K562 (cell line): ENCODE measurements at regions not wholly inside any gene's neighbourhood (a gene's known extent, or its start where the extent isn't known, plus 50 kb on each side); places are given as distances from the start of the nearest gene placed in this dataset.

Experiments
- ATAC-seq: fragments of 200-7000 bp; cut with Tn5 transposase; 3 replicates; pipeline ENCODE4 v1.9.1; 2020; ENCODE audit warnings: moderate library complexity
- BruUV-seq: library from RNA; stranded (reverse); fragments of 400-500 nt; replicated peaks from 2 replicates; lab custom pipeline; 2021; lab: Mats Ljungman, UMichigan
- CTCF ChIA-PET: fragments of 300-600 bp; formaldehyde crosslinking; extraction: SDS; loops from one replicate; lab custom pipeline; 2021; ENCODE audit warnings: low intra/inter-chr PET ratio; lab: Yijun Ruan, JAX
- POLR2A ChIA-PET: fragments of 300-600, 350-650 bp; sonication (Branson Sonifier 250); formaldehyde crosslinking; extraction: SDS; loops from one replicate; lab custom pipeline; 2021; ENCODE audit warnings: antibody characterized with exemption, inconsistent platforms; lab: Yijun Ruan, JAX
- DNase-seq, 4 experiments: peaks; one replicate each; pipeline versions ENCODE4 v3.0.0 to v3.0.0-alpha.2; 2011 to 2018; ENCODE audit warnings: low spot score in 3 of 4, mixed read lengths in 3 of 4; ENCODE audit errors: extremely low read depth in 1 of 4
- FAIRE-seq: peaks from 2 replicates; lab custom pipeline; 2011; peaks lifted over from hg19 to GRCh38; lab: Jason Lieb, UNC
- H2AFZ ChIP-seq: 2 replicates; pipeline ENCODE4 v1.6.0; 2011; ENCODE audit warnings: low read depth, low read length, control low read depth, inconsistent platforms
- H3K27ac ChIP-seq: fragments of 200-600 bp; 3 replicates; pipeline ENCODE4 v1.8.0; 2011; ENCODE audit warnings: low read depth, mild to moderate bottlenecking, control low read depth, inconsistent platforms, low read length, moderate library complexity, mixed read lengths; ENCODE audit errors: extremely low read depth
- H3K27me3 ChIP-seq, 2 experiments: fragments of 300-600 bp in 1 of 2; 2 replicates in 1 of 2; 3 replicates in 1 of 2; pipeline versions ENCODE4 v1.6.0 to v1.8.0; 2011; ENCODE audit warnings: inconsistent platforms in 2 of 2, low read length in 2 of 2, mild to moderate bottlenecking in 1 of 2, mixed read lengths in 1 of 2, moderate library complexity in 1 of 2; ENCODE audit not compliant: control insufficient read depth in 2 of 2, insufficient read depth in 2 of 2
- H3K36me3 ChIP-seq: fragments of 300-600 bp; 3 replicates; pipeline ENCODE4 v1.8.0; 2011; ENCODE audit warnings: mild to moderate bottlenecking, low read length, inconsistent platforms; ENCODE audit not compliant: control insufficient read depth, insufficient read depth
- H3K4me1 ChIP-seq, 2 experiments: fragments of 200-600 bp in 1 of 2; replicated peaks in 1 of 2; 2 replicates in 1 of 2; 3 replicates in 1 of 2; pipeline versions ENCODE4 v1.5.1 to v1.8.0; 2011; ENCODE audit warnings: inconsistent platforms in 2 of 2, low read length in 2 of 2, mild to moderate bottlenecking in 1 of 2, mixed read lengths in 1 of 2, moderate library complexity in 1 of 2; ENCODE audit not compliant: control insufficient read depth in 2 of 2, insufficient read depth in 2 of 2
- H3K4me2 ChIP-seq: 2 replicates; pipeline ENCODE4 v1.6.1; 2011; ENCODE audit warnings: low read length, control low read depth, inconsistent platforms, mixed read lengths; ENCODE audit not compliant: insufficient read depth
- H3K4me3 ChIP-seq: fragments of 200-600 bp; sonication (generic), shearing (Covaris generic); 2 replicates; pipeline ENCODE4 v1.5.1; 2016; ENCODE audit warnings: control low read depth, inconsistent platforms
- H3K79me2 ChIP-seq: fragments of 200-600 bp; 3 replicates; pipeline ENCODE4 v1.8.0; 2011; ENCODE audit warnings: low read length, inconsistent platforms; ENCODE audit not compliant: control insufficient read depth, insufficient read depth
- H3K9ac ChIP-seq, 2 experiments: 2 replicates each; pipeline versions ENCODE4 v1.6.0 to v1.6.1; 2011; ENCODE audit warnings: low read depth in 2 of 2, low read length in 2 of 2, control low read depth in 1 of 2, inconsistent platforms in 1 of 2, mild to moderate bottlenecking in 1 of 2, mixed read lengths in 1 of 2; ENCODE audit not compliant: insufficient read depth in 1 of 2
- H3K9me1 ChIP-seq: one replicate; pipeline ENCODE4 v1.6.0; 2011; ENCODE audit warnings: inconsistent platforms, mild to moderate bottlenecking, low read length, moderate library complexity; ENCODE audit not compliant: control insufficient read depth, insufficient read depth
- H3K9me3 ChIP-seq: replicated peaks from 2 replicates; pipeline ENCODE4 v1.5.1; 2011; ENCODE audit warnings: low read depth, low read length, inconsistent platforms; ENCODE audit not compliant: control insufficient read depth, insufficient read depth
- H4K20me1 ChIP-seq: replicated peaks from 2 replicates; pipeline ENCODE4 v1.6.1; 2011; ENCODE audit warnings: low read length, inconsistent platforms, mixed read lengths; ENCODE audit not compliant: control insufficient read depth, insufficient read depth
- EGR1 ChIP-seq: fragments of 450-650 bp; conservative IDR thresholded peaks from 2 replicates; pipeline ENCODE4 v1.6.1; 2017; ENCODE audit warnings: mild to moderate bottlenecking
- HEY1 ChIP-seq: fragments of 250-450 bp; sonication (Bioruptor Pico); IDR thresholded peaks from 2 replicates; pipeline ENCODE4 v1.5.0; 2020; ENCODE audit warnings: mild to moderate bottlenecking, moderate library complexity, borderline replicate concordance
- HSF4 ChIP-seq: fragments of 250-450 bp; sonication (Bioruptor Pico); IDR thresholded peaks from 2 replicates; pipeline ENCODE4 v2.1.2; 2022; ENCODE audit warnings: mild to moderate bottlenecking, moderate library complexity, borderline replicate concordance
- NR2C2 ChIP-seq, 2 experiments: fragments of 200-800 bp in 1 of 2; sonication (Bioruptor generic) in 1 of 2; sonication (generic) in 1 of 2; formaldehyde crosslinking in 1 of 2; IDR thresholded peaks; 2 replicates each; pipeline versions ENCODE4 v1.6.1 to v1.8.0; 2016 to 2022; ENCODE audit warnings: mild to moderate bottlenecking in 1 of 2, missing compliant biosample characterization in 1 of 2, missing genetic modification characterization in 1 of 2, missing genetic modification reagents in 1 of 2
- PCBP1 ChIP-seq: fragments of 200-400 bp; formaldehyde crosslinking; IDR thresholded peaks from 2 replicates; pipeline ENCODE4 v1.6.1; 2018; ENCODE audit warnings: mild to moderate bottlenecking, low read depth, low read length; ENCODE audit not compliant: poor library complexity, severe bottlenecking
- PTTG1 ChIP-seq: fragments of 450-650 bp; IDR thresholded peaks from 2 replicates; pipeline ENCODE4 v1.6.1; 2016; ENCODE audit warnings: low read depth, mild to moderate bottlenecking, missing genetic modification characterization, missing compliant biosample characterization
- RBM14 ChIP-seq: fragments of 200-400 bp; formaldehyde crosslinking; IDR thresholded peaks from 2 replicates; pipeline ENCODE4 v1.6.1; 2018; ENCODE audit warnings: low read depth, mild to moderate bottlenecking, low read length, moderate library complexity, borderline replicate concordance; ENCODE audit not compliant: insufficient read depth
- SMC3 ChIP-seq: conservative IDR thresholded peaks from 2 replicates; pipeline ENCODE4 v1.6.1; 2011; ENCODE audit warnings: low read depth, low read length, improper control_type of control experiment; ENCODE audit not compliant: insufficient read depth
- WGBS: fragments of 100-300 bp; shearing (Covaris generic); methylation state at CpG from one replicate; pipeline ENCODE4 v1.1.6; 2016; ENCODE audit warnings: low coverage, mixed read lengths; ENCODE audit not compliant: insufficient coverage; ENCODE audit errors: missing lambda C conversion rate; 5-methylcytosine and 5-hydroxymethylcytosine counted together
- in situ Hi-C: fragments of 300-500 bp; cut with MboI; formaldehyde crosslinking; loops from 4 replicates; pipeline ENCODE4 v1.15.0; 2018; ENCODE audit warnings: inconsistent platforms, mixed read lengths
- intact Hi-C: fragments of 100-400 bp; cut with micrococcal nuclease; formaldehyde crosslinking; loops from 2 replicates; pipeline ENCODE4 v1.14.2; 2022

GRCh38 chr14:39868251-39868650 lies 436.0 kb upstream of the FBXO33 start:
- WGBS = 0% methylated on average over 3 of the region's 3 CpGs
- DNase-seq = no peak
- no peaks in the 10 kb centered on the region for H4K20me1 ChIP-seq
- BruUV-seq = no TSS peak
- no peaks in the 10 kb centered on the region for H3K4me1 ChIP-seq
- no peak for ATAC-seq
- H3K4me3 ChIP-seq = no peak overlapping the region
- no peak overlapping the region for H3K9ac ChIP-seq
- no peaks in the 10 kb centered on the region for H3K9me3 ChIP-seq
- H3K27ac ChIP-seq = no peak overlapping the region
- no peaks in the 10 kb centered on the region for H3K27me3 ChIP-seq
- H3K36me3 ChIP-seq = no peaks in the 10 kb centered on the region
- no peak for TF ChIP-seq HSF4 (CRISPR knock-in tag)
- TF ChIP-seq PTTG1 (tag) = no peak
- TF ChIP-seq PCBP1 = no peak
- no peak for TF ChIP-seq RBM14
- no peak for TF ChIP-seq NR2C2 (CRISPR knock-in tag; IDR thresholded peaks at IDR 0.05)
- no peak for TF ChIP-seq NR2C2 (tag; IDR thresholded peaks at IDR 0.05)
- TF ChIP-seq SMC3 = no peak
- no peak for TF ChIP-seq HEY1 (CRISPR knock-in tag)
- TF ChIP-seq EGR1 = no peak
- TF ChIP-seq, all 486 proteins: peak for 0
- Histone ChIP-seq H3K79me2 (no peaks in the 10 kb centered on the region), H2AFZ (no peak overlapping the region), H3K4me2 (no peak overlapping the region), H3K9me1 (no peaks in the 10 kb centered on the region)
- ChIA-PET CTCF (no interaction called here), POLR2A (no interaction called here)
- intact Hi-C loops = no loop called here
- in situ Hi-C loops = no loop called here
- FAIRE-seq = no peak
